ENCODE measurements at regions not wholly inside any gene's neighbourhood (a gene's known extent, or its start where the extent isn't known, plus 50 kb on each side); places are given as distances from the start of the nearest gene placed in this dataset.
A peak's percentile ranks its signal among the peaks of the same experiment; 100 is the strongest.
"Not testable (repeated sequence)": the region's sequence is repeated elsewhere in the genome, so short reads cannot be mapped to it uniquely, and the experiment has no call there.

DNA sequence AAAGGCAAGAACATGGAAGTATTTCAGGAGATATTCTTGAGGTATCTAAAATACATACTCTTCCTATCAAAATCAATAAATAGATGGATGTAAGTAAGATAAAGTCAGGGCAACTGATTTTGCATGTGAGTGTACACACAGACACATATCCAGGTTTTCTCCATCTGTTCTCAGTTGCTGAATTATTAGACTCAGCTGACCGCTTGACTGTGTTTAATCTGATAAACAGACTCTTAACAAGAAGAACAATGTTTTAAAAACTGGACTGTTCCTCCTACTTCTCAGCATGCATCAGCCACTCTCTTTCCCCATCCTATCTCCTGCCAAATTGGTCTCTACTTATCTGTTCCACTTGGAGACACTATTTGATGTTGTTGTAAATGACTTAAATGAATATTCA, 73.5 kb downstream of the GOLGA8G start:
- no peak for ATAC-seq
- POLR2A ChIA-PET, result no interaction called here
- peaks cover 0 to 10% (median 3%) of the 10 kb centered on the region in 4 donors for H3K4me1 Mint-ChIP-seq
- H3K27ac Mint-ChIP-seq, result peak overlapping the region in 1 of 10 donors; percentile 0
- H3K27me3 Mint-ChIP-seq, result peaks cover 9 to 44% (median 16%) of the 10 kb centered on the region in 5 donors
- no peaks in the 10 kb centered on the region for H3K9me3 Mint-ChIP-seq
- H3K4me3 Mint-ChIP-seq, result no peak overlapping the region
- DNase-seq, result no peak
- no peaks in the 10 kb centered on the region for H3K36me3 Mint-ChIP-seq

DNA sequence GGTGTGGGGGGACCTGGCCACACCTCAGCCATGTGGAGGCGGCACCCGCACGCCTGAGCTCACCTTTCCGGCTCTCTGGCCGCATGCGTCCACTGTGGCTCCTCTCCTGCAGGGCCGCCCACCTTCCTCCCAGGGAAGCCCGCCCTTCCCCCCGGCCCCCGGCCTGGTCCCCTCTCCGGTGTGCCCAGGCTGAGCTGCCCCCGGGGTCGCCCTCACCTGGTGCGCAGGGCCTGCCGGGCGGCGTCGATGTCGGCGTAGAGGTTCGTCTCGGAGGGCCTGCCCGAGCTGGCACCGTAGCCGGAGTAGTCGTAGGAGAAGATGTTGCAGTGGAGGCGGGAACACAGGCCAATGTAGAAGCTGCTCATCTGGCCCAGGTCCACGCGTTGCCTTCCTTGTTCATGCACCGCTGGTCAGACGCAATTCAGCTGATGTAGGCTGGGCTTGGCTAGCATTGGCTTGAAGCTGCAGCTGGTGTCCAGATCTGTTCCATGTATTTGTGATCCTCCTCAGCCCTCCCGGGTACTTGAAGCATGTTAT, 75.3 kb downstream of the GOLGA8G start:
- H3K4me3 Mint-ChIP-seq, POLR2A ChIA-PET, ATAC-seq, H3K9me3 Mint-ChIP-seq, H3K36me3 Mint-ChIP-seq, H3K27ac Mint-ChIP-seq: not testable (repeated sequence)
- Mint-ChIP-seq H3K27me3 (peaks cover 9 to 44% (median 16%) of the 10 kb centered on the region in 5 donors), H3K4me1 (peaks cover 0 to 10% (median 3%) of the 10 kb centered on the region in 4 donors)
- DNase-seq, result peak in 3 of 10 donors; percentile 1 to 63 (median 4)

DNA sequence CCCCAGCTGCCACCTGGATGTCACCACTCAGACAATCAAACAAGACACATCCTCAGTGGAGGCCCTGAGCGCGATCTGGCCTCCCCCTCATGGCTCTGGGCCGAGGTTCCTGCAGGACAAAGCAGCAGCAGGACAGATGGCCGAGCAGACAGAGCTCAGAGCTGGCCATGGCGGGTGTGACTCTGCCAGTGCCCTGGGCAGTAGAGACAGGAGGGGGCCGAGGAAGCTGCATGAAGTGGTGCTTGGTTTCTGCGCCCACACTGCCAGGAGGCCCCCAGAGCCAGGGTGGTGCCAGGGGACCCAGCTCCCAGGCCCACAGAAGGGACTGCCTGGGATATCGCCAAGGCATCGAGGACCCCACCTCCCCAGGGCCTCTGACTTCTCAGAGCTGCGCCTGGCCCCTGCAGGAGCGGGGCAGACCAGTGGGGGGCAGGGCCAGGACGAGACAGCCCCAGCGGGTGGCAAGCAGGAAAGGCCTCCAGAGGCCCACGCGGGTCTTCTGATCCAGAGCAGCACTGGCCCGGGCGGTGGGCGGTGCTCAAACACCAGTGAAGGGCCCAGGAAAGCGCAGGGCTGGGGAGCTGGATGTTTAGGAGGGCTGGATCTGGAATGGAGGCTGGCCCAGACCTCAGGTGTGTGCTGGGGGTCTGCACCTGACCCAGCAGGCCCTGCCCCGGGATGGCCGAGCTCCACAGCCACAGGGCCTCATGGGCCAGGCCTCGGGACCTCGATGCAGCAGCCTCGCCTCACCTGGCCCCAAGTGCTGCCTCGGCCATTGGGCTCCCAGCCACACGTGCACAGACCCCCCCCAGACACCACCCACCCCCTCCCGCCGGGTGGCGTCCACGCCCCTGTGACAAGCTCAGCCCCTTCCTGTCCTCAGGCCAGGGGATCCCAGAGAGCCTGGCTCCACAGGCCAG, 76.0 kb downstream of the GOLGA8G start:
- Mint-ChIP-seq H3K4me3 (peak overlapping the region in 1 of 10 donors; percentile 40), H3K27ac (no peak overlapping the region)

DNA sequence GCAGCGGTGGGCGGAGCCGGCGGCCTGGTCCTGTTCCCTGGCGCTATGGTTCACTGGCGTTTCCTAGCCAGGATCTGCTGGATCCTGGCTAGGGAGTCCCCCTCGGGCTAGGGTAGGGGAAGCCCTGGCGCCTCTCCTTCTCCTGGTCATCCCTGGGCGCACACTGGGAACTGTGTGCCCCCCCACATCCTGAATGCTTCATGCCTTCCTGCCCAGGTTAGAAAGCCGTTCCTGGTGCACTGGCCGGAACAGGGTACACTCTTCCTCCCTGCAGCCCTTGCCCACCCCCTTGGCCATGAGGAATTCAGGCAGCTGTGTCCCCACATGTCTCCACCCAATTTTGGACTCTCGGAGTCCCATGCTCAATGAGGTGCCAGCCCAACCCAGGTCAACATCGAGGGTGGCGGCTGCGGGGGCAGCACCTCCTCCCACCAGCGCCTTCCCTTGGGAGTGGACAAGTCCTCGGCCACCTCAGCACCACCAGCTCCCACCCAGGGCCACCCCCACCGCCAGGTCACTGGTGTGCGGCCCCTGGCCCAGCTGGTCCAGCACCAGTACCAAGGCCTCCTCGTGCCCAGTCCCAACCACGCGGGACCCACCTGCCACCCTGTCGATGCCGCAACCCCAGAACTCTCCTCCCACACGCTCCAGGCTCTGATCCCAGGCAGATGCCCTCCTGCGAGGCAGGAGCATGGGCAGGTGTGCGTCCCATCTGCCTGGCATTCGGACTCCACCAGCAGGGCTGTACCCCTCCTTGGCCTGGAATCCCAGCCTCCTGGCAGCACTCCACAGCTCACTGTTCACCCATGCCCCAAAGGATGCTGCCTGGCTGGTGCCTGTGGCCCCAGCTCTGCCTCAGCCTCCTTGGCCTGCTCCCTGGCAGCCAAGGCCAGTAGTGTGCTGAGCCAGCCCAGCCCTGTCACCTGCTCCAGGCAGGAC, 77.0 kb downstream of the GOLGA8G start:
- ATAC-seq, H3K36me3 Mint-ChIP-seq, POLR2A ChIA-PET, H3K27ac Mint-ChIP-seq, H3K9me3 Mint-ChIP-seq: not testable (repeated sequence)
- H3K4me1 Mint-ChIP-seq, result peaks cover 0 to 10% (median 3%) of the 10 kb centered on the region in 4 donors
- peak in 3 of 10 donors; percentile 0 to 62 (median 3) for DNase-seq
- H3K4me3 Mint-ChIP-seq, result peak overlapping the region in 5 of 10 donors; percentile 9 to 51 (median 41)
- H3K27me3 Mint-ChIP-seq, result peaks cover 9 to 44% (median 16%) of the 10 kb centered on the region in 5 donors

More for the DNA sequence above, 76.0 kb downstream of the GOLGA8G start:
- no peaks in the 10 kb centered on the region for H3K36me3 Mint-ChIP-seq
- H3K4me1 Mint-ChIP-seq, result peaks cover 0 to 10% (median 3%) of the 10 kb centered on the region in 4 donors
- ATAC-seq, result no peak
- POLR2A ChIA-PET, result no interaction called here
- DNase-seq, result peak in 3 of 10 donors; percentile 0 to 65 (median 9)
- H3K9me3 Mint-ChIP-seq, result no peaks in the 10 kb centered on the region
- H3K27me3 Mint-ChIP-seq, result peaks cover 9 to 44% (median 16%) of the 10 kb centered on the region in 5 donors

DNA sequence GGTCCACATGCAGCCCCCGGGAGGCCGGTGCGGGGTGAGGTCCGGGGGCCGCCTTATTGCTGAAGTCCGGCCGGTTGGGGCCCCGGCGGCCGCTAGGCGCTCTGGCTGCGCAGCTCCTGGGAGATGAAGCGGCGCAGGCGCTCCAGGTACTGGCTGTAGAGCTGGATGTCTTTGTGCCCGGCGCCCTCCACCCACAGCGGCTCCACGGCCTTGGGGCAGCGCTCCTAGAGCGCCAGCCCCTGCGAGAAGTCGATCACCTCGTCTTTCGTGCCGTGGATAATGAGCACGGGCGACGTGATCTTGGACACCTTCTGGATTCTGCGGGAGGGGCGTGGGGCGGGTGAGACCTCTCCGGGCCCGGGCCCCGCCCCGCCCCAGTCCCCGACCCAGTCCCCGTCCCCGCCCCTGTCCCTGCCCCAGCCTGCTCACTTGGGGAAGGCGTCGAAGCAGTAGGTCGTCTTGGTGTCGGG, 76.3 kb downstream of the GOLGA8F start:
- peaks cover 0 to 10% (median 3%) of the 10 kb centered on the region in 4 donors for H3K4me1 Mint-ChIP-seq
- H3K36me3 Mint-ChIP-seq, POLR2A ChIA-PET, ATAC-seq, H3K27ac Mint-ChIP-seq, DNase-seq, H3K4me3 Mint-ChIP-seq, H3K9me3 Mint-ChIP-seq: not testable (repeated sequence)
- peaks cover 8 to 42% (median 16%) of the 10 kb centered on the region in 5 donors for H3K27me3 Mint-ChIP-seq
